CD4-positive, alpha-beta T cell treated with Interleukin-2 at 100 ng/mL for 4 hours (primary cell): ENCODE measurements at regions not wholly inside any gene's neighbourhood (a gene's known extent, or its start where the extent isn't known, plus 50 kb on each side); places are given as distances from the start of the nearest gene placed in this dataset.

Experiments
- DNase-seq: peaks from one replicate; pipeline ENCODE4 v3.0.0-alpha.2; 2020; ENCODE audit warnings: low spot score

- no peak for DNase-seq
These were observed 111.6 kb upstream of the SPACA1 start for GRCh38 chr6:87936065-87936464.

- no peak for DNase-seq
These were observed 112.4 kb upstream of the SPACA1 start for GRCh38 chr6:87935196-87935595.

- no peak for DNase-seq
These were observed 115.3 kb upstream of the SPACA1 start for GRCh38 chr6:87932361-87932760.

- peak; percentile 49 for DNase-seq
These were observed 117.8 kb upstream of the SPACA1 start for GRCh38 chr6:87929843-87930288.

GRCh38 chr6:87926687-87927086 lies 121.0 kb upstream of the SPACA1 start:
- no peak for DNase-seq

GRCh38 chr6:87926072-87926471 lies 121.6 kb upstream of the SPACA1 start:
- no peak for DNase-seq

GRCh38 chr6:87925373-87926060 lies 122.1 kb upstream of the SPACA1 start:
- no peak for DNase-seq

- DNase-seq: no peak
These were observed 124.1 kb upstream of the SPACA1 start for GRCh38 chr6:87923389-87924050.

GRCh38 chr6:87922947-87923330 lies 124.7 kb upstream of the SPACA1 start:
- peak; percentile 15 for DNase-seq

- no peak for DNase-seq
These were observed 125.3 kb upstream of the SPACA1 start for GRCh38 chr6:87922196-87922946.

- no peak for DNase-seq
These were observed 126.6 kb upstream of the SPACA1 start for GRCh38 chr6:87921034-87921433.

- DNase-seq: no peak
These were observed 127.4 kb upstream of the SPACA1 start for GRCh38 chr6:87920245-87920644.

GRCh38 chr6:87919416-87919815 lies 128.2 kb upstream of the SPACA1 start:
- DNase-seq: no peak

GRCh38 chr6:87919001-87919400 lies 128.6 kb upstream of the SPACA1 start:
- DNase-seq: no peak

GRCh38 chr6:87918461-87918941 lies 129.1 kb upstream of the SPACA1 start:
- DNase-seq: no peak

- DNase-seq: no peak
These were observed 129.8 kb upstream of the SPACA1 start for GRCh38 chr6:87917886-87918285.

GRCh38 chr6:87916446-87916845 lies 131.2 kb upstream of the SPACA1 start:
- DNase-seq: no peak

GRCh38 chr6:87914637-87915395 lies 132.8 kb upstream of the SPACA1 start:
- DNase-seq: no peak

- DNase-seq: no peak
These were observed 133.7 kb upstream of the SPACA1 start for GRCh38 chr6:87913974-87914373.

- no peak for DNase-seq
These were observed 135.5 kb upstream of the SPACA1 start for GRCh38 chr6:87912102-87912501.

GRCh38 chr6:87909849-87910248 lies 137.8 kb upstream of the SPACA1 start:
- no peak for DNase-seq
